Liver (tissue), 8 donors: ENCODE measurements at regions not wholly inside any gene's neighbourhood (a gene's known extent, or its start where the extent isn't known, plus 50 kb on each side); places are given as distances from the start of the nearest gene placed in this dataset.
"Not testable (repeated sequence)": the region's sequence is repeated elsewhere in the genome, so short reads cannot be mapped to it uniquely, and the experiment has no call there.

Experiments
- DNase-seq: peaks from one replicate; pipeline ENCODE4 v3.0.0-alpha.2; 2017; ENCODE audit warnings: low spot score
- H3K27ac ChIP-seq, 2 donors: one replicate each; pipeline ENCODE4 v1.7.0; 2013; ENCODE audit warnings: inconsistent platforms in 2 of 2, low read length in 2 of 2, control low read depth in 1 of 2, low read depth in 1 of 2, mild to moderate bottlenecking in 1 of 2
- H3K27me3 ChIP-seq, 4 donors: one replicate each; pipeline versions ENCODE4 v1.6.1 to v1.7.0; 2013; ENCODE audit warnings: low read length in 3 of 4, inconsistent platforms in 1 of 4, mild to moderate bottlenecking in 1 of 4, moderate library complexity in 1 of 4; ENCODE audit not compliant: control insufficient read depth in 4 of 4, insufficient read depth in 4 of 4
- H3K36me3 ChIP-seq, 4 donors: one replicate each; pipeline versions ENCODE4 v1.6.1 to v1.7.0; 2013; ENCODE audit warnings: low read length in 3 of 4, mild to moderate bottlenecking in 3 of 4, low read depth in 1 of 4, moderate library complexity in 1 of 4; ENCODE audit not compliant: control insufficient read depth in 4 of 4, insufficient read depth in 3 of 4
- H3K4me1 ChIP-seq, 4 donors: one replicate each; pipeline versions ENCODE4 v1.6.1 to v1.7.0; 2013; ENCODE audit warnings: low read length in 3 of 4, mild to moderate bottlenecking in 3 of 4, moderate library complexity in 1 of 4; ENCODE audit not compliant: control insufficient read depth in 4 of 4, insufficient read depth in 4 of 4
- H3K4me3 ChIP-seq, 3 donors: one replicate each; pipeline versions ENCODE4 v1.6.1 to v1.7.0; 2013; ENCODE audit warnings: low read length in 3 of 3, control low read depth in 1 of 3, low read depth in 1 of 3, mild to moderate bottlenecking in 1 of 3
- H3K9ac ChIP-seq, 2 donors: one replicate each; pipeline ENCODE4 v1.7.0; 2013; ENCODE audit warnings: low read length in 2 of 2, mild to moderate bottlenecking in 2 of 2, moderate library complexity in 2 of 2, control low read depth in 1 of 2, low read depth in 1 of 2
- H3K9me3 ChIP-seq, 4 donors: one replicate each; pipeline versions ENCODE4 v1.6.1 to v1.7.0; 2013; ENCODE audit warnings: low read length in 3 of 4; ENCODE audit not compliant: control insufficient read depth in 4 of 4
- EGR1 ChIP-seq, 2 donors: IDR thresholded peaks; 2 replicates each; pipeline ENCODE4 v1.6.1; 2016 to 2018; ENCODE audit warnings: antibody characterized with exemption in 2 of 2, low read depth in 2 of 2
- FOXA1 ChIP-seq: IDR thresholded peaks from 2 replicates; pipeline ENCODE4 v1.6.1; 2016; ENCODE audit warnings: antibody characterized with exemption
- FOXA2 ChIP-seq: IDR thresholded peaks from 2 replicates; pipeline ENCODE4 v1.6.1; 2016; ENCODE audit warnings: antibody characterized with exemption
- GABPA ChIP-seq, 2 donors: IDR thresholded peaks in 1 of 2; conservative IDR thresholded peaks in 1 of 2; 2 replicates each; pipeline ENCODE4 v1.6.1; 2016; ENCODE audit warnings: antibody characterized with exemption in 2 of 2, mild to moderate bottlenecking in 1 of 2, moderate library complexity in 1 of 2
- HNF4A ChIP-seq, 2 donors: conservative IDR thresholded peaks; 2 replicates each; pipeline ENCODE4 v1.6.1; 2016; ENCODE audit warnings: antibody characterized with exemption in 2 of 2, mild to moderate bottlenecking in 2 of 2
- HNF4G ChIP-seq: IDR thresholded peaks from 2 replicates; pipeline ENCODE4 v1.6.1; 2016; ENCODE audit warnings: antibody characterized with exemption
- JUND ChIP-seq, 2 donors: IDR thresholded peaks; 2 replicates each; pipeline ENCODE4 v1.6.1; 2016; ENCODE audit warnings: antibody characterized with exemption in 2 of 2
- NR2F2 ChIP-seq: IDR thresholded peaks from 2 replicates; pipeline ENCODE4 v1.6.1; 2016; ENCODE audit warnings: antibody characterized with exemption
- RAD21 ChIP-seq, 2 donors: IDR thresholded peaks; 2 replicates each; pipeline ENCODE4 v1.6.1; 2016; ENCODE audit warnings: antibody characterized with exemption in 2 of 2, mild to moderate bottlenecking in 2 of 2
- RXRA ChIP-seq, 2 donors: IDR thresholded peaks; 2 replicates each; pipeline ENCODE4 v1.6.1; 2017 to 2018; ENCODE audit warnings: antibody characterized with exemption in 2 of 2, mild to moderate bottlenecking in 1 of 2
- SP1 ChIP-seq: IDR thresholded peaks from 2 replicates; pipeline ENCODE4 v1.6.1; 2018; ENCODE audit warnings: antibody characterized with exemption, mild to moderate bottlenecking
- TAF1 ChIP-seq: conservative IDR thresholded peaks from 2 replicates; pipeline ENCODE4 v1.6.1; 2016; ENCODE audit warnings: antibody characterized with exemption, mild to moderate bottlenecking
- YY1 ChIP-seq: IDR thresholded peaks from 2 replicates; pipeline ENCODE4 v1.6.1; 2016; ENCODE audit warnings: antibody characterized with exemption, mild to moderate bottlenecking
- WGBS: extraction: QIAGEN DNeasy Blood & Tissue Kit; methylation state at CpG from one replicate; pipeline ENCODE4 v1.1.7; 2013; 5-methylcytosine and 5-hydroxymethylcytosine counted together
- TF ChIP-seq, protein P1 (sequence below): fragments of 150-350 bp; IDR thresholded peaks from 2 replicates; pipeline ENCODE4 v1.5.1; 2017; ENCODE audit warnings: improper control_type of control experiment, low read depth, low read length; ENCODE audit not compliant: missing input control
- TF ChIP-seq, protein P2 (sequence below): IDR thresholded peaks from 2 replicates; pipeline ENCODE4 v1.6.1; 2016; ENCODE audit warnings: antibody characterized with exemption, mild to moderate bottlenecking
- TF ChIP-seq, protein P3 (sequence below): IDR thresholded peaks from 2 replicates; pipeline ENCODE4 v1.6.1; 2016; ENCODE audit warnings: antibody characterized with exemption
- TF ChIP-seq, protein P4 (sequence below): IDR thresholded peaks from 2 replicates; pipeline ENCODE4 v1.6.1; 2016; ENCODE audit warnings: antibody characterized with exemption
- TF ChIP-seq, protein P5 (sequence below): IDR thresholded peaks from 2 replicates; pipeline ENCODE4 v1.6.1; 2016; ENCODE audit warnings: antibody characterized with exemption
- donor health status: healthy.
- donor health status: healthy.
- donor health status: healthy.
- donor health status: healthy.
- donor health status: healthy.

DNA sequence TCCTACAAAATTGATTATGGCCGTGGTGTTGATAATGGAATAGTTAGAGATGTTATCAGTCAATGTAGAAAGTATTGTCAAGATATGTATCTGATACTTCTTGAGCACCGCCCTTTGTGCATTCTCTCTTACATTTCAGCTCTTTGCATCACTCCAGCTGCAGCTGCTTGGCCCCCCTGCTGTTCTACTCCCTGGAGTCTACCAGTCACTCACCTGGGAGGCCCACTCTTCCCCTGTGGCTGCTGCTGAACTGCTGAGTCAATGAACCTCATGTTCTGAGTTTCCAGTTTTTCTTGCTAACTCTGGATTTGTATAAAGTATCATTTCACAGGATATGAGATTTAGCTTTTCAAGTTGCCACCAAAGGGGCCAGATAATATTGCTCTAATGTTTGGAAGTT lies 312.8 kb upstream of the SLC16A7 start:
- no peak for DNase-seq
- Histone ChIP-seq H3K9ac (no peak overlapping the region), H3K27me3 (no peaks in the 10 kb centered on the region), H3K9me3 (no peaks in the 10 kb centered on the region), H3K36me3 (no peaks in the 10 kb centered on the region), H3K4me1 (no peaks in the 10 kb centered on the region), H3K4me3 (no peak overlapping the region), H3K27ac (no peak overlapping the region)
- TF ChIP-seq FOXA1 (no peak), FOXA2 (no peak), EGR1 (IDR thresholded peaks at IDR 0.05; ENCODE audit: low read depth in 2 of 2) (no peak), RAD21 (IDR thresholded peaks at IDR 0.05) (no peak), JUND (IDR thresholded peaks at IDR 0.05) (no peak), RXRA (IDR thresholded peaks at IDR 0.05) (no peak), GABPA (IDR thresholded peaks at IDR 0.05 in 1 of 2, conservative IDR thresholded peaks at IDR 0.05 in 1 of 2) (no peak), HNF4A (conservative IDR thresholded peaks at IDR 0.05) (no peak), HNF4G (no peak), YY1 (no peak), NR2F2 (no peak), SP1 (no peak), TAF1 (no peak)
- TF ChIP-seq, protein P1, sequence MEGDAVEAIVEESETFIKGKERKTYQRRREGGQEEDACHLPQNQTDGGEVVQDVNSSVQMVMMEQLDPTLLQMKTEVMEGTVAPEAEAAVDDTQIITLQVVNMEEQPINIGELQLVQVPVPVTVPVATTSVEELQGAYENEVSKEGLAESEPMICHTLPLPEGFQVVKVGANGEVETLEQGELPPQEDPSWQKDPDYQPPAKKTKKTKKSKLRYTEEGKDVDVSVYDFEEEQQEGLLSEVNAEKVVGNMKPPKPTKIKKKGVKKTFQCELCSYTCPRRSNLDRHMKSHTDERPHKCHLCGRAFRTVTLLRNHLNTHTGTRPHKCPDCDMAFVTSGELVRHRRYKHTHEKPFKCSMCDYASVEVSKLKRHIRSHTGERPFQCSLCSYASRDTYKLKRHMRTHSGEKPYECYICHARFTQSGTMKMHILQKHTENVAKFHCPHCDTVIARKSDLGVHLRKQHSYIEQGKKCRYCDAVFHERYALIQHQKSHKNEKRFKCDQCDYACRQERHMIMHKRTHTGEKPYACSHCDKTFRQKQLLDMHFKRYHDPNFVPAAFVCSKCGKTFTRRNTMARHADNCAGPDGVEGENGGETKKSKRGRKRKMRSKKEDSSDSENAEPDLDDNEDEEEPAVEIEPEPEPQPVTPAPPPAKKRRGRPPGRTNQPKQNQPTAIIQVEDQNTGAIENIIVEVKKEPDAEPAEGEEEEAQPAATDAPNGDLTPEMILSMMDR: no peak
- TF ChIP-seq, protein P2, sequence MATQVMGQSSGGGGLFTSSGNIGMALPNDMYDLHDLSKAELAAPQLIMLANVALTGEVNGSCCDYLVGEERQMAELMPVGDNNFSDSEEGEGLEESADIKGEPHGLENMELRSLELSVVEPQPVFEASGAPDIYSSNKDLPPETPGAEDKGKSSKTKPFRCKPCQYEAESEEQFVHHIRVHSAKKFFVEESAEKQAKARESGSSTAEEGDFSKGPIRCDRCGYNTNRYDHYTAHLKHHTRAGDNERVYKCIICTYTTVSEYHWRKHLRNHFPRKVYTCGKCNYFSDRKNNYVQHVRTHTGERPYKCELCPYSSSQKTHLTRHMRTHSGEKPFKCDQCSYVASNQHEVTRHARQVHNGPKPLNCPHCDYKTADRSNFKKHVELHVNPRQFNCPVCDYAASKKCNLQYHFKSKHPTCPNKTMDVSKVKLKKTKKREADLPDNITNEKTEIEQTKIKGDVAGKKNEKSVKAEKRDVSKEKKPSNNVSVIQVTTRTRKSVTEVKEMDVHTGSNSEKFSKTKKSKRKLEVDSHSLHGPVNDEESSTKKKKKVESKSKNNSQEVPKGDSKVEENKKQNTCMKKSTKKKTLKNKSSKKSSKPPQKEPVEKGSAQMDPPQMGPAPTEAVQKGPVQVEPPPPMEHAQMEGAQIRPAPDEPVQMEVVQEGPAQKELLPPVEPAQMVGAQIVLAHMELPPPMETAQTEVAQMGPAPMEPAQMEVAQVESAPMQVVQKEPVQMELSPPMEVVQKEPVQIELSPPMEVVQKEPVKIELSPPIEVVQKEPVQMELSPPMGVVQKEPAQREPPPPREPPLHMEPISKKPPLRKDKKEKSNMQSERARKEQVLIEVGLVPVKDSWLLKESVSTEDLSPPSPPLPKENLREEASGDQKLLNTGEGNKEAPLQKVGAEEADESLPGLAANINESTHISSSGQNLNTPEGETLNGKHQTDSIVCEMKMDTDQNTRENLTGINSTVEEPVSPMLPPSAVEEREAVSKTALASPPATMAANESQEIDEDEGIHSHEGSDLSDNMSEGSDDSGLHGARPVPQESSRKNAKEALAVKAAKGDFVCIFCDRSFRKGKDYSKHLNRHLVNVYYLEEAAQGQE: no peak
- TF ChIP-seq, protein P3, sequence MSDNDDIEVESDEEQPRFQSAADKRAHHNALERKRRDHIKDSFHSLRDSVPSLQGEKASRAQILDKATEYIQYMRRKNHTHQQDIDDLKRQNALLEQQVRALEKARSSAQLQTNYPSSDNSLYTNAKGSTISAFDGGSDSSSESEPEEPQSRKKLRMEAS: no peak
- TF ChIP-seq, protein P4, sequence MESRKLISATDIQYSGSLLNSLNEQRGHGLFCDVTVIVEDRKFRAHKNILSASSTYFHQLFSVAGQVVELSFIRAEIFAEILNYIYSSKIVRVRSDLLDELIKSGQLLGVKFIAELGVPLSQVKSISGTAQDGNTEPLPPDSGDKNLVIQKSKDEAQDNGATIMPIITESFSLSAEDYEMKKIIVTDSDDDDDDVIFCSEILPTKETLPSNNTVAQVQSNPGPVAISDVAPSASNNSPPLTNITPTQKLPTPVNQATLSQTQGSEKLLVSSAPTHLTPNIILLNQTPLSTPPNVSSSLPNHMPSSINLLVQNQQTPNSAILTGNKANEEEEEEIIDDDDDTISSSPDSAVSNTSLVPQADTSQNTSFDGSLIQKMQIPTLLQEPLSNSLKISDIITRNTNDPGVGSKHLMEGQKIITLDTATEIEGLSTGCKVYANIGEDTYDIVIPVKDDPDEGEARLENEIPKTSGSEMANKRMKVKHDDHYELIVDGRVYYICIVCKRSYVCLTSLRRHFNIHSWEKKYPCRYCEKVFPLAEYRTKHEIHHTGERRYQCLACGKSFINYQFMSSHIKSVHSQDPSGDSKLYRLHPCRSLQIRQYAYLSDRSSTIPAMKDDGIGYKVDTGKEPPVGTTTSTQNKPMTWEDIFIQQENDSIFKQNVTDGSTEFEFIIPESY: no peak
- TF ChIP-seq, protein P5, sequence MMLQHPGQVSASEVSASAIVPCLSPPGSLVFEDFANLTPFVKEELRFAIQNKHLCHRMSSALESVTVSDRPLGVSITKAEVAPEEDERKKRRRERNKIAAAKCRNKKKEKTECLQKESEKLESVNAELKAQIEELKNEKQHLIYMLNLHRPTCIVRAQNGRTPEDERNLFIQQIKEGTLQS: no peak
- WGBS: 60% methylated on average over 2 of the region's 2 CpGs

DNA sequence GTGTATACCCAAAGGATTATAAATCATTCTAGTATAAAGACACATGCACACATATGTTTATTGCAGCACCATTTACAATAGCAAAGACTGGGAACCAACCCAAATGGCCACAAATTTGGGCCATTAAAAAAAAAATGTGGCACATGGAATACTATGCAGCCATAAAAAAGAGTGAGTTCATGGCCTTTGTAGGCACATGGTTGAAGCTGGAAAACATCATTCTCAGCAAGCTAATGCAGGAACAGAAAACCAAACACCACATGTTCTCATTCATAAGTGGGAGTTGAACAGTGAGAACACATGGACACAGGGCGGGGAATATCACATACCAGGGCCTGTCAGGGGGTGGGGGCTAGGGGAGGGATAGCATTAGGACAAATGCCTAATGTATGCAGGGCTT lies 322.3 kb upstream of the SLC16A7 start:
- H3K4me1 ChIP-seq, H3K36me3 ChIP-seq, H3K27me3 ChIP-seq, H3K9ac ChIP-seq, DNase-seq, H3K27ac ChIP-seq, H3K4me3 ChIP-seq, H3K9me3 ChIP-seq: not testable (repeated sequence)
- 82% methylated on average over 1 of the region's 1 CpG for WGBS
